ENCODE measurements at regions not wholly inside any gene's neighbourhood (a gene's known extent, or its start where the extent isn't known, plus 50 kb on each side); places are given as distances from the start of the nearest gene placed in this dataset.

GRCh38 chr6:125406741-125407140 is 105.0 kb upstream of the HDDC2 start:
- no peak for DNase-seq
- Histone ChIP-seq H4K20me1 (ENCODE audit: insufficient read depth, low read length) (no peaks in the 10 kb centered on the region), H3K4me1 (ENCODE audit: control insufficient read depth in 1 of 2, insufficient read depth in 2 of 2, low read length in 2 of 2) (no peaks in the 10 kb centered on the region), H3K79me2 (ENCODE audit: insufficient read depth, low read length) (no peaks in the 10 kb centered on the region), H2AFZ (ENCODE audit: insufficient read depth, low read depth, low read length, poor library complexity, severe bottlenecking) (no peak overlapping the region), H3K27ac (ENCODE audit: low read depth in 1 of 2, low read length in 2 of 2) (no peak overlapping the region), H3K4me2 (replicated peaks; ENCODE audit: extremely low read depth, low read length, poor library complexity, severe bottlenecking) (no peak overlapping the region), H3K27me3 (ENCODE audit: control insufficient read depth in 2 of 2, insufficient read depth in 2 of 2, low read length in 2 of 2) (no peaks in the 10 kb centered on the region), H3K9ac (ENCODE audit: insufficient read depth, low read length, poor library complexity, severe bottlenecking) (no peak overlapping the region), H3K4me3 (replicated peaks in 1 of 3; ENCODE audit: low read depth in 2 of 3, low read length in 3 of 3) (no peak overlapping the region), H3K9me3 (replicated peaks in 1 of 2; ENCODE audit: control insufficient read depth in 1 of 2, insufficient read depth in 1 of 2, low read length in 2 of 2) (no peaks in the 10 kb centered on the region), H3K36me3 (replicated peaks in 1 of 2; ENCODE audit: control insufficient read depth in 1 of 2, insufficient read depth in 2 of 2, low read length in 2 of 2) (no peaks in the 10 kb centered on the region)
- Mint-ChIP-seq H3K36me3 (no peaks in the 10 kb centered on the region), H3K4me3 (no peak overlapping the region), H3K4me1 (no peaks in the 10 kb centered on the region), H3K27me3 (ENCODE audit: low read depth in 3 of 3) (peaks cover 0 to 9% (median 2%) of the 10 kb centered on the region in 3 donors), H3K9me3 (peaks cover 0 to 12% (median 3%) of the 10 kb centered on the region in 7 donors), H3K27ac (no peak overlapping the region)
- WGBS (ENCODE audit: insufficient coverage), result 100% methylated on average over 1 of the region's 1 CpG
- intact Hi-C loops (cut with micrococcal nuclease), result no loop called here
- TF ChIP-seq CTCF (IDR thresholded peaks at IDR 0.05), result no peak

- no peak for DNase-seq
- H3K79me2 ChIP-seq (ENCODE audit: insufficient read depth, low read length), result no peaks in the 10 kb centered on the region
- H2AFZ ChIP-seq (ENCODE audit: insufficient read depth, low read depth, low read length, poor library complexity, severe bottlenecking), result no peak overlapping the region
- no peak for TF ChIP-seq CTCF (IDR thresholded peaks at IDR 0.05)
- H3K36me3 ChIP-seq (replicated peaks in 1 of 2; ENCODE audit: control insufficient read depth in 1 of 2, insufficient read depth in 2 of 2, low read length in 2 of 2), result no peaks in the 10 kb centered on the region
- no peaks in the 10 kb centered on the region for H3K4me1 ChIP-seq (ENCODE audit: control insufficient read depth in 1 of 2, insufficient read depth in 2 of 2, low read length in 2 of 2)
- Mint-ChIP-seq H3K36me3 (no peaks in the 10 kb centered on the region), H3K4me1 (no peaks in the 10 kb centered on the region), H3K27me3 (ENCODE audit: low read depth in 3 of 3) (peaks cover 0 to 4% (median 0%) of the 10 kb centered on the region in 3 donors), H3K27ac (no peak overlapping the region), H3K4me3 (no peak overlapping the region), H3K9me3 (peaks cover 0 to 4% (median 1%) of the 10 kb centered on the region in 7 donors)
- H4K20me1 ChIP-seq (ENCODE audit: insufficient read depth, low read length), result no peaks in the 10 kb centered on the region
- no peaks in the 10 kb centered on the region for H3K27me3 ChIP-seq (ENCODE audit: control insufficient read depth in 2 of 2, insufficient read depth in 2 of 2, low read length in 2 of 2)
- H3K4me2 ChIP-seq (replicated peaks; ENCODE audit: extremely low read depth, low read length, poor library complexity, severe bottlenecking), result no peak overlapping the region
- no peaks in the 10 kb centered on the region for H3K9me3 ChIP-seq (replicated peaks in 1 of 2; ENCODE audit: control insufficient read depth in 1 of 2, insufficient read depth in 1 of 2, low read length in 2 of 2)
- no peak overlapping the region for H3K4me3 ChIP-seq (replicated peaks in 1 of 3; ENCODE audit: low read depth in 2 of 3, low read length in 3 of 3)
- 70% methylated on average over 1 of the region's 2 CpGs for WGBS (ENCODE audit: insufficient coverage)
- H3K27ac ChIP-seq (ENCODE audit: low read depth in 1 of 2, low read length in 2 of 2), result no peak overlapping the region
- no peak overlapping the region for H3K9ac ChIP-seq (ENCODE audit: insufficient read depth, low read length, poor library complexity, severe bottlenecking)
- intact Hi-C loops (cut with micrococcal nuclease), result no loop called here
Measured at GRCh38 chr6:125414507-125414906, 112.7 kb upstream of the HDDC2 start.
